CD4-positive, alpha-beta T cell treated with Interferon alpha-2 for 1 hour (primary cell): ENCODE measurements at regions not wholly inside any gene's neighbourhood (a gene's known extent, or its start where the extent isn't known, plus 50 kb on each side); places are given as distances from the start of the nearest gene placed in this dataset.

ENCODE experiments used
- DNase-seq, 2 donors: peaks; one replicate each; pipeline ENCODE4 v3.0.0-alpha.2; 2020 to 2022

DNA sequence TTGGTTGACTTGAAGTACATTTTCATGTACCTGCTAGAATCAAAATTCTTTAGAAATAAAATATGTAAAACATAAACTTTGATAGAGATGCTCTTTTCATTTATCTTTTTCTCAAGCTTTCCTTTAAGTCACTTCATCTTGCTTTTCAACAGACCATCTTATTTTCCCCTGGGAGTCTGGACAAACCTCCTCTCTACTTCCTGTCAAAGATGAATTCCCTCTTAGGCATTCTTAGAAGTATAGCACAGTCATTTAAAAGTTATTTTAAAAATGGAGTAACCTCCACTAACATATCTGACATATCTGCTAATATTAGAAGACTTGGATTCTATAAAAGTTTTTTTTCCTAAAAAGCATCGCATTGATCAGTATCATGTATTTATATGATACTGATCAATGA is 84.8 kb upstream of the PAX6 start:
- DNase-seq, result no peak

DNA sequence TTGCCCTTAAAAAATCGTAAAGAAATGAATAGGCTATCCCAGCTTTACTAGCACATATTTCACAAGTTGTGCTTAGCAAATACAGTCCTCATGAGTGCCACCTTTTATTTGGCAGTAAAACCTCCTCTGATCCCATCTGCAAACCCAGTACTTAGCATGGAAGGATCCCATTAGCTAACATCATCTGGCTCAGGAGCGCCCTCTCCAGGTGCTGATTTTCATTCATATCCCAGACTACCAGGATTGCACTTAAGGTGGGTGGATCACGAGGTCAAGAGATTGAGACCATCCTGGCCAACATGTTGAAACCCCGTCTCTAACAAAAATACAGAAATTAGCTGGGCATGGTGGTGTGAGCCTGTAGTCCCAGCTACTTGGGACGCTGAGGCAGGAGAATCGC is 76.1 kb upstream of the PAX6 start:
- DNase-seq, result no peak

DNA sequence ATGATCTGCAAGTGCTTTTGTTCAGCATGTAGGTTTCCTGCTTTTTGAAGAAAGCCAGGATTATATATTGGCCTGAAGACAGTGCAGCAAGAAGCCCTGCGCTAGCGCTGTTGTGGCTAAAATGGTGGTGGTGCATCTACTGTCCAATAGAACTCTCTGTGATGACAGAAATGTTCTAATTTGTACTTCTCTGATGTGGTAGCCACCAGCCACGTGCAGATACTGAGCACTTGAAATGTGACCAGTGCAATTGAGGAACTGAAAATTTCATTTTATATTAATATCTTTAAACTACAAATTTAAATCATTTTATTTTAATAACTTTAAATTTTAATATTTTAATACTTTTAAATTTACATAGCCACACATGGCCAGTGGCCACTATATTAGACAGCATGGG is 73.0 kb upstream of the PAX6 start:
- no peak for DNase-seq

DNA sequence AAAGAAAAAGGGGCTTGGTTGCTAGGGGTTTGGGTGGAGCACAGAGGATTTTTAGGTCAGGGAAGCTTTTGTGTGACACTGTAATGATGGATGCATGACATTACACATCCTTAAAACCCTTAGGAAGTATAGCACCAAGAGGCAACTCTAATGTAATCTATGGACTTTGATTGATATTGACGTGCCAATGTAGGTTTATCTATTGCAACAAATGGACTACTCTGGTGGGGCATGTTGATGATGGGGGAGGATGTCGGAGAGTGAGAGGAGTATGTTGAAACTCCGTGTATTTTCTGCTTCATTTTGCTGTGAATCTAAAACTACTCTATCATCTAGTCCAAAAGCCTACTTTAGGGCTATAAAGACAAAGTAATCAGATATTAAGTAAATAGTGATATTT is 72.3 kb upstream of the PAX6 start:
- no peak for DNase-seq

DNA sequence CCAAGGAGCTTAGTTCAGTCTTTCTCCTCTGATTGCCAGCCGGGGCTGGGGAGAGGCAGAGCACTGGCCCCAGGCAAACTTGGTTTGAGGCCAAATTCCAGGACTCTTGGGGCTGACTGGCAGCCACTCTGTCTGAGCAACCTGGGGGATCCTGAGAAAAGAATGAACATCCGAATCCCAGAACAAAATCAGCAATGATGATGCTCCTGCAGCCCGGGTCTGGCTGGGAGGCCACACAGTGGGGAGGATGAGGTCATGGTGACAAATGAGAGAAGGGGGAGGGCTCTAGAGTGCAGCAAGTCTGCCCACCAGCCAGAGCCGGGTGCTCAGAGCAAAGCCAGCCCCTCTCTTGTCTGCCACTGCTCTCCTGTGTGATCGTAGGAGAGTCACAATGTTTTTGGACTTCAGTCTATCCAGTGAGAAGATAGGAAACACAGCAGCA is 71.8 kb upstream of the PAX6 start:
- DNase-seq, result no peak

DNA sequence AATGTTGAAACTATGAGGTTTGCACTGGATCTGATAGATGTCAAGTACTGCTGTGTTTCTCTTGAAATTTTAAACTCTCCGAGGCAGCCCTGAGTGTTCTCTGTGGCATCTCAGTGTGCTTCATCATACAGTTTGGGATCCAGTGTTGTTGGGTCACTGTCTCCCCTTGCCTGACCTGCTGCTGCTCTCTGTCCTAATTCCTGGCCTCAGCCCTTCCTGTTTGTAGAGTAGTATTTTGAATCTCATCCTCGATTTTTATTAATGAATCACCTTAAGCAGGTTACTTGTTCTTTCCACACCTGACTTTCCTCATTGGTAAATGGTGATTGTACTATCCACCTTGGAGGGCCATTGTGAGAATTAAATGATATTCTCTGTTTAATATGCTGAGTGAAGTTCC is 70.7 kb upstream of the PAX6 start:
- DNase-seq, result no peak

DNA sequence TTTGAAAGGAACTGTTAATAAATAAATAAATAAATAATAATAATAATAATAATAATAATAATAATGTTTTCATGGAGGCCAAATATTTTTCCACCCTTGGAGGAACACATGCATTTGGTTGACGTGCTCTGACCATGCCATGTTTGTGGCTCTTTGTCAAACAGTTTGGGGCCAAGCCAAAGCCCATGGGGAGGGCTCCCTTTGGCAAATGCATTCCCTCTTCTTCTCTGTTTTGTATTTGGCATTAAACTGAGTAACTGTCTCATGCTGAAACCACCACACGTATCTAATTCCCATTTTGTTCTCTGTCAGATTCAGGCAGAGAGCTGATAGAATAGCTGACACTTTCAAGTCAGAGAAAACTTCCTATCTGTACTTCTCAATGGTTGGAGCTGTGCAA is 68.6 kb upstream of the PAX6 start:
- no peak for DNase-seq

DNA sequence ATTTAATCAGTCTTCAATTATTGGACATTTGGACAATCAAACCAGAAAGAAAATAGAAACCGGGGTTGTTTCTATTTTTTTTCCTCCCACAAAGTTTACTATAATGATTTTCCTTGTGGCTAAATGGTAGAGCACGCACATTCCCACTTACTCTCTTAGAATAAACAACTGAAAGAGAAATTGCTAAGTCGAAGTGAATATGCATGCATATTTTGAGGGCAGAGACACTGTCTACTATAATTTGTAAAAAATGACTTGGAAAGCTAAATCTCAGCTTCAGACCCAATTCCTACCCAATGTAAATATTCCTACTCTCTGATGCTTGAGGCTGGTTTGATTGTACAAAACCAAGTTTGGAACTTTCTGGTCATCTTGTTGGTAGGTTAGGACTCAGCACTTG is 66.7 kb upstream of the PAX6 start:
- DNase-seq, result no peak

DNA sequence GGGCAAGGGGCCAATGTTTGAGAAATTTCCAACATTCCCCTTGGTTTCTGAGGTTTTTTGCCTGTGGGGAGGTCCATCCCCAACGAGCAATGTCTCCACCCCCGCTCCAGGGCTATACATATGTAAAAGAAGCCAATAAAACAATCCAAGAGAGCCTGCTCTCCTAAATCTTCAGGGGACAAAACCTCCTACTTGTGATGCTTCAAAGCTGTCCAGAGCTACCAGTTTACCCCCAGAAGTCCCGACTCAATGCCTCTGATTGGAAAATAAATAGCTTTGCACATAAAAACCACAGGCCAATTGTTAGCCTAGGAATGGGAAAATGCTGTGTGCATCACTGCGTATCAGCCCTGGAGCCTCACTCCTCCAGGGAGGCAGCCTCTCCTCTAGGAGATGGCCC is 66.0 kb upstream of the PAX6 start:
- DNase-seq, result no peak

DNA sequence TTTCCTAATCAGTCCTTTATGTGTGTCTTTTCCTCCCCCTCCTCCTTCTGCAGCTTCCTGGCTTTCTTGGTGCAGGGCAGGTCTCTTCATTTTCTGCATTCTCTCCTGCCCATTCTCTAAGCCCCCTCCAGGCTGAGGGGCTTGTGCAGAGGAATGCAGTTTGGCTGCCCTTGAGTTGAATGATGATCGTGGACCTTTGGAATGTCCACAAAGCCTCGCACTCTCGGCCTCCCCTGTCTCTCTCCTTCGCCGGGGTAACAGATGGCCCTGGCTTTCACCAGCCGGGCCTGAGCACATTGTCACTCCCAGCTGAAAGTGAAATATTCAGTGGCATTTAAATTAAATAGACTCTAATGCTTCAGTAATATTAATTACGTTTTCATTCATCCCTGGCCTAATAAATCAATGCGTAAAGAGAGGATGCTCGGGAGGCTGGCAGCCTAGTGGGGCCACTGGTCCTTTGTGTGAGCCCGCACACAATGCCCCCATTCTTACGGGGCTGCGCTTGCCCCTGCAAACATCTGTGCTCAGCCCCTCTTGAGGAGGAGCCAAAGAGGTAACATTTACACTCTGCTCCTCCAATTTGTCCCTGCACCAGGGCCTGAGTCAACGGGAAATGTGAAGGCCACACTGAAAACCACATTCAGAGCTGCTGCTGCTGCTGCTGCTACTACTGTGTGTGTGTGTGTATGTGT is 64.9 kb upstream of the PAX6 start:
- DNase-seq, result no peak

DNA sequence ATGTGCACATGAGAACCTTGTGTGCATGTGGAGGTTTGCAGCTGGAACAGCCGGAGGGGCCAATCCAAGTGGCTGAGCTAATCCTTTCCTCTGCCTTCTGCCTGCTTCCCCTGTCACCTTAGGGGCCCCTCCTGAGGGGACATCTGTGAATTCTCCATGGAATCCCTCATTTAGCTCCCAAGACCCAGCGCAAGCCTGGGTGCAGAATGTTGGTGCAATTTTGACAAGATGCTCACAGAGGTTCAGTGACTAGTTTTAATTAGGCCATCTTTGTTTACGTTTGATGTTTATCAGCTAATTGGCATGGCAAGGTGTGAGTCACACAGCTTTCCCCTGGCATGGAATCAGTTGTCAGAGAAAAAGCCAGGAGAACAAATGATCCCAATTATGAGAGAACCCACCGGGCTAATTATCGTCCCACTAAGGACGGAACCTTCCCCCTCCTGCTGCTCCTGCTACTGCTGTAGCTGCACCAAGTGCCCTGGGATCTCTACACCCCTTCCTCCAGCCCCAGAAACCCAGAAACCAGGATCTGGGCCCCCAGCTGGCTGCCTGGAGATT is 63.6 kb upstream of the PAX6 start:
- DNase-seq, result no peak

DNA sequence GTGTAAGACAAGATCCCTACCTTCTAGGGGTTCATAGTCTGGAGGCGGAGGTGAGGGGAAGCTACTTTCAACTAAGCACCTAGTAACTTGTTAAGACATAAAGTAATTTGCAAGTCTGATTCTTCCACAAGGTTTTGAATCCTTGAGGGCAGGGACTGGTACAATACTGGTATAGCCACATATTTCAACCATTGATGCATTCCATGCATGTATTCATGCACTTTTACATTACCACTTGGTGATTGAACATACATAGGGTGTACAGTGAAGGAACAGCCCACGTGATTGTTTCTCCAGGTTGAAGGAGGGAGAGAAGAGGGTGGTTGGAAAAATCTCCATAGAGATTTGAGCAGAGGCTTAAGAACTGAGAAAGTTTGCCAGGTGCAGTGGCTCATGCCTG is 62.0 kb upstream of the PAX6 start:
- no peak for DNase-seq

DNA sequence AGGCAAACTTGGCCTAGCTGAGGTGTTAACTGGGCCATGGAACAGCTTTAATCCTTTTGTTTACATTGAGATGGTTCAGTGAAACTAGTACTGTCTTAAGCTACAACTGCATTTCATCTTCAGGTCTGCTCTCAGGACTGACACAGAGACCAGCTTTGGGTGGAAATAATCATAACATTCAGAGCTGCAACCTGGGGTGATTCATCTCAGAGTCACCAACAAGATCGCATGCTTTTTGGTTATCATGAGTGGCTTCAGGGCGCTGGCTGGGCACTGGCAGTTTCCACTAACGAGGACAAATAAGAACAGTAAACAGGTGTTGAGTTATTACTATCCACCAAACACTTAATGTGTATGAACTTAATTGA is 60.9 kb upstream of the PAX6 start:
- no peak for DNase-seq

DNA sequence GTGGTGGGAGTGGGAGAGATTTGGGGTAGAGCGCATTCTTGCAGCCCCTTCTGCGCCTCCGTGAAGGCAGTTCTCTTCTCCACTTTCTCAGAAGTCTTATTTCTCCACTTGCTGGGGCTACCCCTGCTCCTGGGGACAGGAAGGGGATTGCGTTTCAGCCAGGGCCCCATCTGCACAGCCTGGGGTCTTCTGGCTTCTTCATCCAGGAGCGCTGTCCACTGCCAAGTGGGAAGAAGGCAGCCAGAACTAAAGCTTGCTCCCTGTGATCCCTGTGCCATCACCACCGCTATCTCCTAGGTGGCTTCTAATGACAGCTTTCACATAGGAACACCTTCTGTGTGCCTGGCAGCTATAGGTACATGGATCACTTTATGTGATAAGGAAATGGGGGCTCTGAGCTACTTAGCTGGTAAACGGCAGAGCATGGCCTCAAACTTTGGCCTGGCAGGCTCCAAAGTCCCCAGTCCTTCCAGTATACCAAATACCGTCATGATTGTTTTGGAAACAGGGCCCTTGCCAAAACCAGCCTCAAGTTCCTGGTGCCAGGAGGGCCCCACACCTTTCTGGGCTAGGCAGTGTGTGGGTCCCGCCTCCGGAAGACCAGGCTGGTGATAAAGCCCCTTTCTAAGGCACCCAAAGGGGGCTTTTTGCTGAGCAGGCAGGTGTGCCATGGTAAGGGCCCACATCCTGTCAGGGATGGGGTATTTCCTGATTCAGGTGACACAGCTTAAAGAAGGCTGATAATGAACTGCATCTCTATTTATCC is 60.4 kb upstream of the PAX6 start:
- DNase-seq, result no peak

DNA sequence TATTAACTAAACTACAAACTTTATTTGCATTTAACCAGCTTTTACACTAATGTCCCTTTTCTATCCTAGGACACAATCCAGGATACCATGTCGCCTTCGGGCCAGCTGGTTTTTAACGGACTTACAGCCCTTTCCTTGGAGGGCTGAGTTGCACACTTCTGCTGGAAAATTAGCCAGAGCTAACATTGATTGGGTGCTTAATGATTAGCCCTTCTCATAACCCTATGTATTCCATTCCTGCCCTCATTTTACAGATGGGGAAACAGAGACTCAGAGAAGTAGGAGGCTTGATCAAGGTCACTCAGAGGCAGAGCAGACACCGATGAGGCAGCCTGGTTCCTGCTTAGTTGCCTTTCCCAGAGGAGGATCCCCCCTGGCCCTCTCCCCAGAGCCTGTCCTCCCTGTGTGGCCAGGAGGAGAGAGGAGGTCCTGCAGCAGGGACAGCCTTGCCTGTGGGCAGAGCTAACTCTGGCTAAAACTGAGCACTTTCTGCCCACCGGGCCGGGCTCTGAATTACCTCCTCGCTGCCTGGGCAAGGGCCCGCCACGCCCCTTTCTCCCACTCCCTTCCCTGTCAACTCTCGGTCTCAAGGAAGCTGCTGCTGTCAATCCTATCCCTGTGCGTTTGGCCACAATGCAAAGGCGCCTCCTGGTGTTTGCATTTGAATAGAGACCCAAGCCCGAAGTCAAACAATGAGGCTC is 59.6 kb upstream of the PAX6 start:
- peak in 1 of 2 donors; percentile 21 for DNase-seq

DNA sequence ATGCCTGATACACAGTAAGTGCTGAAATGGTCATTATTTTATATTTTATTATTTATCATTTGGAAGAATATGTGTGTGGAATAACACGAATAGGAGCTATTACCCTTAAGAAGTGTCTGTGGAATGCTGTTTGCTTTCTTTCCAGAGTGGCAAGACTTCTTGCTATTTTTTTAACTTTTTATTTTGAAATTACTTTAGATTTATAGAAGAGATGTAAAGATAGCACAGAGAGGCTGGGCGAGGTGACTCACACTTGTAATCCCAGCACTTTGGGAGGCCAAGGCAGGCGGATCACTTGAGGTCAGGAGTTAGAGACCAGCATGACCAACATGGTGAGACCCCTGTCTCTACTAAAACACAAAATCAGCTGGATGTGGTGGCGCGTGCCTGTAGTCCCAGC is 58.9 kb upstream of the PAX6 start:
- DNase-seq, result no peak

DNA sequence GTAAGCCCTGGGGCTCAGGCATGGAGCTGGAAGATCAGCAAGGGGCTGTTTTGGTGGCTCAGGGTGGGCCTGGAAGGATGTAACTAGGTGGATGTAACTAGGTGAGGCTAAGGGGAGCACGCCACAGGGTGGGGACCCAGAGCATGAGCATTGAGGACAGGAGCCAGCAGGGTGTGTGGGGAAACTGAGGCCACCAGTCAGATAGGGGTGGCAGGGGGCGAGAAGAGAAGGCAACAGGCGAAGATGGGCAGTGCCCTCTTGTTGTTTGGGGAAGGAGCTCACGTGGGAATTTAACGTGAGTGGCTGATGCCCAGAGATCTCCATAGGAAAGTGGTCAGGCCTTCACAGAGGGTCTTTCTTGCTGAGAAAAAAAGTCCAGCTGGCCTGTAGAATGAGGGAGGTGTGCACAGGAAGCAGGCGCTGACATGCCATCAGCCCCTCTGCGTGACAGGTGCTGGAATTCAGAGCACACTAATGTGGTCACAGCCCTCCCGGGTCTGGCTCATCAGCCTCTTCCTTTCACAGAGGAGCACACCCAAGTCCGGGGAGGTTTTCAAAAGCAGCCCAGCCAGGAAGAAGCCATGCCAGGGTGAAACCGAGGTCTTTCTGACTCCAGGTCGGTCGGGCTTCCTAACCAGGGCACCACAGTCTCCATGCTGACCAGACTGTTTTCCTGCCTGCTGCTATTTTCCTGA is 54.6 kb upstream of the PAX6 start:
- no peak for DNase-seq

DNA sequence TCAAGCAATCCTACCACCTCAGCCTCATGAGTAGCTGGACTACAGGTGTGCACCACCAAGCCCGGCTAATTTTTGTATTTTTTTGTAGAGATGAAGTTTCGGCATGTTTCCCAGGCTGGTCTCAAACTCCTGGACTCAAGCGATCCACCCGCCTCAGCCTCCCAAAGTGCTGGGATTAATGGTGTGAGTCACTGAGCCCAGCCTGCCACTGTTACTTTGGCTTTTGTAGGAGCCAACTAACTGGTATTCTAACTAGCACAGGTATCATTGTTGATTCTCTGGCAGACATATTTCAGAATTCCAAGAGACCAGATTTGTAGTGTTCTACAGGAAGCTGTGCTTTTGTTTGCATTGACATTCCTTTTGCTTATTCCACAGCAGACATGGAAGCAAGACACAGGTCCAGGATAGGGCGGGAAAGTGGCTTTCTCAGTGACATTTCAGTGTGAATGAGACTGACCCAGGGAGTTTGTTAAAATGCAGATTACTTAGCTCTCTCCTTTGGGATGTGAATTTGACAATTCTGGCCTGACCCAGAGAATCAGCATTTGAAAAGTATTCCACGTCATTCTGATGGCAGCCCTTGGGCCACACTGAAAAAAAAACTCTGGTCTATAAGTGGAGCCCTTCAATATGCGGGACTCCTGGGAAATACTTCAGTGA is 52.2 kb upstream of the PAX6 start:
- no peak for DNase-seq

DNA sequence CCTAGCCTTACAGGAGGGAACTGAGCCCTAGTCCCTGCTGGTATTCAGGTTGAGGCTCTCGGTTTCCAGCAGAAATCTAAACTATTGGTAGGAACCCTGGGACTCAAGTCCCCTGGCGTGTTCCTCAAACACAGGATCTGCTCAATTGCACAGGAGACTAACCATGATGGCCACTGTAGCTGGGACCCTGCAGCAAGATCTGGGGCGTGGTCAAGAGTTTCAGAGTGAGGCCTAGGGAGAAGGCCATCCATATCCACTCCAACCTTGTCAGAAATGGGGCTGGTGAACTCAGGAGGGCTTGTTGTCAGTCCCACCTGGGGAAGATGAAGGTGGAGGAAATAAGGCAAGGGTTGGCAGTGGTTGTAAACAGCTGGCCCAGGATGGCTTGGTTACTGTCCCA is 49.9 kb upstream of the PAX6 start:
- DNase-seq, result no peak
